Testis (tissue), 2 donors: ENCODE measurements at regions not wholly inside any gene's neighbourhood (a gene's known extent, or its start where the extent isn't known, plus 50 kb on each side); places are given as distances from the start of the nearest gene placed in this dataset.

Experiments used
- POLR2A ChIP-seq: fragments of 450-650 bp; IDR thresholded peaks from one replicate; pipeline ENCODE4 v1.6.1; 2017; ENCODE audit warnings: antibody characterized with exemption, mild to moderate bottlenecking, moderate library complexity
- TF ChIP-seq, protein P1 (sequence below), 3 experiments: fragments of 450-650 bp in 2 of 3; fragments of 200-600 bp in 1 of 3; sonication (generic) in 1 of 3; IDR thresholded peaks; one replicate each; pipeline ENCODE4 v1.5.1; 2016 to 2019; ENCODE audit warnings: antibody characterized with exemption in 3 of 3, mild to moderate bottlenecking in 2 of 3, moderate library complexity in 1 of 3

DNA sequence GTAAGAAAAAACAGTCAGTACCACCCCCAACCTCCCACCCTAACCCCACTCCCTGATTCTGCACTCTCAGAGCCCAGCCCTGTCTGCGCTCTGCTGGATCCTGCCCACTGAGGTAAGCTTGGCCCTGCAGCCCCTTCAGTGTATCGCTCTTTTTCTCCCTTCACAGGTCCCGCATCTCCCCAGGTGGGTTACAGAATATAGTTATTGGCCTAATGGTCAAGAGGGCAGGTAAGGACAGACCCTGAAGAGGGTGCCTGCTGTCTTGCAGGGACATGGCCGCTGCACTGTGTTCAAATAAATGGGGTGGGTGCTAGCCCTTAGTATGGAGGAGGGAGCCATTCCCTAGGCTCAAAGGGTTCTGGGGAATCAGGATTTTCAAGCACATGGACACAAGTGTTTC is 135.7 kb downstream of the ADSS2 start:
- TF ChIP-seq, protein P1, sequence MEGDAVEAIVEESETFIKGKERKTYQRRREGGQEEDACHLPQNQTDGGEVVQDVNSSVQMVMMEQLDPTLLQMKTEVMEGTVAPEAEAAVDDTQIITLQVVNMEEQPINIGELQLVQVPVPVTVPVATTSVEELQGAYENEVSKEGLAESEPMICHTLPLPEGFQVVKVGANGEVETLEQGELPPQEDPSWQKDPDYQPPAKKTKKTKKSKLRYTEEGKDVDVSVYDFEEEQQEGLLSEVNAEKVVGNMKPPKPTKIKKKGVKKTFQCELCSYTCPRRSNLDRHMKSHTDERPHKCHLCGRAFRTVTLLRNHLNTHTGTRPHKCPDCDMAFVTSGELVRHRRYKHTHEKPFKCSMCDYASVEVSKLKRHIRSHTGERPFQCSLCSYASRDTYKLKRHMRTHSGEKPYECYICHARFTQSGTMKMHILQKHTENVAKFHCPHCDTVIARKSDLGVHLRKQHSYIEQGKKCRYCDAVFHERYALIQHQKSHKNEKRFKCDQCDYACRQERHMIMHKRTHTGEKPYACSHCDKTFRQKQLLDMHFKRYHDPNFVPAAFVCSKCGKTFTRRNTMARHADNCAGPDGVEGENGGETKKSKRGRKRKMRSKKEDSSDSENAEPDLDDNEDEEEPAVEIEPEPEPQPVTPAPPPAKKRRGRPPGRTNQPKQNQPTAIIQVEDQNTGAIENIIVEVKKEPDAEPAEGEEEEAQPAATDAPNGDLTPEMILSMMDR (IDR thresholded peaks at IDR 0.05) = no peak
- no peak for TF ChIP-seq POLR2A
